Activated CD4-positive, alpha-beta T cell treated with anti-CD3 and anti-CD28 coated beads for 48 hours (primary cell): ENCODE measurements at regions not wholly inside any gene's neighbourhood (a gene's known extent, or its start where the extent isn't known, plus 50 kb on each side); places are given as distances from the start of the nearest gene placed in this dataset.
"Not testable (repeated sequence)": the region's sequence is repeated elsewhere in the genome, so short reads cannot be mapped to it uniquely, and the experiment has no call there.

Source experiments
- DNase-seq: peaks from one replicate; pipeline ENCODE4 v3.0.0-alpha.2; 2020

DNA sequence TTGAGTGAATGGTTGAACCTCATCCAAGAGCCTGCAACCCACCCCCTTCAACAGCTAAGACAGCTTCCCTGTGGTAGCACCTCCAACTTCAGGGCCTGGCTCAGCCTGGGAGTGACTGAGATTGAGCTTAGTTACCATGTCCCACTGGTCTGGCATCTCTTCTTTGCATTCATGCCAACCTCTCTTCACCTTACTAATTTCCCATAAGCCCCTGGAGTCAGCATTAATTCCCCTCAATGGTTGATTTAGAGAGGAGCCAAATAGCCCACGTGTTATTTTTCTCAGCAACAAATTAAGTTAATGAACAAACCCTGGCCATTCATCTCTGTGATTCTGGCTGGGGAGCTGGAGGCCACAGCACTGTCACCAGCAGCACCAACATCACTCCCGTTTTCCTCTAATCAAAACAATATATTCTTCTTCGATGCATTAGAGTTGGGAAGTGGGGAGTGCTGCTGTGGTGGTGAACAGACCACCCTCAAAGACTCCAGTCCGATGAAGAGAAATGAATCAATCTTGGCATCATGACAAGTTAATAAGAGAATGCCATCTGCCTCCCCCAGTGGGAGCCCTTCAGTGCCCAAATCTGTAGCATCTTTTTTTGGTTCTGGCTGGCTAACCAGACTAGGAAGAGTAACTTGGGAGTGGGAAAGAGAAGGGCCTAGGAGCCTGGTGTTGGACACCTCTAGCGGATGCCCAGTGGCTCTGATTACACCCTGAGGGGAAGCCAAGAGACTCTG is 83.2 kb upstream of the ADRA1D start:
- no peak for DNase-seq

DNA sequence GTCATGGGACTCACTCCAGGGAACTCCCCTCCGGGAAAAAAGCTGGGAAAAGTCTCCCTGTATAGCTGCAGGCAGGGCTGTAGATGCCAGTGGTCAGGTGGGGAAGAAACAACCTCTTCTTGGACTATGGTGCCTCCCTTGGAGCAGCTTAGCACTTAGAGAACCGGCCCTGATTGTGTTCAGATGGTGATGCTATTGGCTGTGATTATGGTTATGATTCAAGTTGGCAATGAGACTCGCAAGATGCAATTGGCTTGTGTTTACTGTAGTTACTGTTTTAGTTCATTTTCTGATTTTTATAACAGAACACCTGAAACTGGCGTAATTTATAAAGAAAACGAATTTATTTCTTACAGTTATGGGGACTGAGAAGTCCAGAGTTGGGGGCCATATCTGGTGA is 80.9 kb upstream of the ADRA1D start:
- DNase-seq: no peak

DNA sequence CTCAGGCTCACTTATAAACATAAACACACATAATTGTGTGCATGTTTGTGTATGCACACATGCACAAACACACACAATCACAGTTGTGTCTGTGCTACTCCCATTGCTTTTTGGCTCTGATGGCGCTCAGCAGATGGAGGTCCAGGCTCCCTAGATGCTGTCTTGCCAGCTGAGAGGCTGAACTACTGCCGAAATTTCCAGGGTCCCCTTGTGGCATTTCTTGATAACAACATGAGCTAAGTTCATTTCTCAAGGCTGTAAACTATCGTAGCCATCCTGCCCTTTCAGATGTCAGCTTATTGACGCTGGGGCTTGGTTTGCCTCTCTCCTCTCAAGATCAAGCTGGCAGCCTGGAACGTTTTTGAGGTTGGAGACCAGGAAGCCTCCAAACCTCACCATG is 80.1 kb upstream of the ADRA1D start:
- no peak for DNase-seq

GRCh38 chr20:4328541-4328940 is 79.5 kb upstream of the ADRA1D start:
- DNase-seq: no peak

DNA sequence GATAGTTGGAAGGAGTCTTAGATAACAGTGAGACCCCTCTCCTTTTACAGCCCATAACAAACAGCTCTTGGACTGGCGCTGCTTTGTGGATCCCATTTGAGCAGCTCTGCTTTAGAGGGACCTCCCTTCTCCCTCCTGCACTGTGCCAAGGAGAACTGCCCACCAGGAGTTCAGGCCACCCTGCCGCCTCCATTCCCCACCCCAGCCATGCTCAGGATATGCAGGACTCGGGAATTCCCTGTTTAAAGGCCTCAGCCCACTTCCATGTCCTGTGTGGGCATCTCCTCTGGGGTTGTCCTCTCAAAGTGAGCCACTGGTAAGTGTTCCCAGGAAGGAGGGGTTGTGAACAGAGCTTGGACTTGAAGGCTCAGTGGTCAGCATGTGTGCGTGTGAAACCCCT is 78.9 kb upstream of the ADRA1D start:
- no peak for DNase-seq

DNA sequence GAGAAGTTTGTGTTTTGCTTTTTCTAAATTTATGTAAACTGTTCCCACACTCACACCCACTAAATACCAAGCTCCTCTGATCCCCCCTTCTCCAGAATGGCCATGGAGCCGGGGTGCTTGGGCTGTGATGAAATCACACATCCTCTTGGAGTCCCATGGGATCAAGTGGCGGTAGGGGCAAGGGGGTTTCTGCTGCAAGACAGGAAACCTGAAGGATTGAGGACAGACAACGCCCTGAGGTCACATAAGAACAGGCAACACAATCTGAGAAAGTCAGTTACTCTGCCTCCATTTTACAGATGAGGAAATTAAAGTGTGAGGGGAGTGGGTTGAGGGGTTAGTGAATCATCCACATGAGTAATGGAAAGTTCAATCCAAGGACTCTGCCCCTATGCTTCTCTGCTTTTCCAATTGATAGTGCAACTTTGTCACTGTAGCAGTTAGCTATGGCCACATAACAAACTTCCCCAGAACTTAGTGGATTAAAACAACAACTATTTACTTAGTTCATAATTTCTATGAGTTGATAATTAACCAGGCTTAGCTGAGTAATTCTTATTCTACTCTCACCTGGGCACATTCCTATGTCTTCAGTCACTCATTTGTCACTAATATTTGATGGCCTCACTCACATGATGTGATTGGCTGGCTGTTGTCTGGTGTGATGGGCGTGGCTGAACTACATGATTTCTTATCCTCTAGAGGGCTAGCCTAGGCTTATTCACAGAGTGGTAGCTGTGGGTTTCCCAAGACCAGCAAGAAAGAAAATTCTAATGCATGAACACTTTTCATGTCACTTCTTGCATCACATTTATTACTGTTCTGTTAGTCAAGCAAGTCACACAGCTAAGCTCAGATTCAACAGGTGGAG is 77.3 kb upstream of the ADRA1D start:
- no peak for DNase-seq

- DNase-seq: no peak
These were observed 76.6 kb upstream of the ADRA1D start for GRCh38 chr20:4325548-4326187.

DNA sequence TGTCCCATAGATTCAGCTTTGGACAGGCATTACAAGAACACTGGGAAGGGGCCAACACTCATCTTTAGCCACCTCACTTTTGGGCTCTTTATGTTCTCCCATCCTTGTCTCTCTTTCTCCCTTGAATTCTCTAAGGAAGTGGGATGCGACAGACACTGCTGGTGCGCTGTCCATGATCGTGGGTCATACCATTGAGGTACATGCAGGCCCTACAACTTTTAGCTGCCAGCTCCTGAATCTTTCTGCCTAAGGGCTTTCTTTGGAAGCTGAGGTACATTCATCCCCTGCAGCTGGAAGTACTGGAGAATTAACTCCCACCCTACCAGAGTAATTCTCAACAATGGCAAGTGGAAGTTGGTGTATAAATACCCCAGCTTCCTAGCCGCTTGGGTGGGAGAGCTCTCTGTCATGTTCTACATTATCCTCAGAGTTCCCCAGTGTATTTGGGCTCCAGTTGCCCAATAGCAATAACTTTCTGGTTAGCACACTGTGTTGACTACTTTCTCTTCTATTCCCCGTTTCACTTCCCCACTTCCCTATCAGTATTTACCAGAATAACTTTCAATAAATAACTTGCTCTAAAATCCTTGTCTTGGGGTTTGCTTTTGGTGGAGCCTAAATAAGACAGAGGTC is 75.6 kb upstream of the ADRA1D start:
- DNase-seq: no peak

DNA sequence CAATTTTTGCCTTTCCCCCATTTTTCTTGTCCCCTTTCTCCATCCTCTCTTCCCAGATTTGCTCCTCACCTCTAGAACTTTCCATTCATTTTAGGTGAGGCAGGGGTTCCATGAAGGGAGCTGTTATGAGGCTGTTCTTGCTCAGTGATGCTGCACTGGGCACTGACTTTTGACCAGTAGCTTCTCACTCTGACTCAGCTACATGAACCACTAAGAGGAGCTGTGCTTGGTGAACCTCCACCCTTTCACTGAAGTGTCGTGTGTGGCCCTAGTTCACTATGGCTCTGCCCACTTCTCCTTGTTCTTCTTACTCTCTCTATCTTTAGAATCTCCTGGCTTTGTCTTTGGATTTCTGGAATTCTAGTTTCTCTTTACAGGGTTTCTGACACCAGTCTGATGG is 73.4 kb upstream of the ADRA1D start:
- DNase-seq: no peak

DNA sequence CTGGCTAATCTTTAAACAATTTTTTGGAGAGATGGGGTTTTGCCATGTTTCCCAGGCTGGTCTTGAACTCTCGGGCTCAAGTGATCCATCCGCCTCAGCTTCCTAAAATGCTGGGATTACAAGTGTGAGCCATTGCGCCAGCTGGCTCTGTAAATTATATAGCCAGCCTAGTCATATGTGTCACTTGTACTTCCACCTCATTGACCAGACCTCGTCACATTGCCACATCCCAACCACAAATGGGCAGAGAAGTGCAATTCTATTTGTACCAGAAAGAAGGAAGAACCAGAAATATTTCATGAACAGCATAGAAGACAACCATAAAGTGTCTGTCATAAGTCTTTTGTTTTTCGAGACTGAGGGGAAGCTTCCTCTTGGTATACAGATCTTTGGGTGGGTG is 71.2 kb upstream of the ADRA1D start:
- no peak for DNase-seq

- no peak for DNase-seq
These were observed 69.8 kb upstream of the ADRA1D start for GRCh38 chr20:4318891-4319290.

GRCh38 chr20:4310616-4311015 is 61.5 kb upstream of the ADRA1D start:
- DNase-seq: not testable (repeated sequence)

GRCh38 chr20:4306206-4306605 is 57.1 kb upstream of the ADRA1D start:
- DNase-seq: no peak

DNA sequence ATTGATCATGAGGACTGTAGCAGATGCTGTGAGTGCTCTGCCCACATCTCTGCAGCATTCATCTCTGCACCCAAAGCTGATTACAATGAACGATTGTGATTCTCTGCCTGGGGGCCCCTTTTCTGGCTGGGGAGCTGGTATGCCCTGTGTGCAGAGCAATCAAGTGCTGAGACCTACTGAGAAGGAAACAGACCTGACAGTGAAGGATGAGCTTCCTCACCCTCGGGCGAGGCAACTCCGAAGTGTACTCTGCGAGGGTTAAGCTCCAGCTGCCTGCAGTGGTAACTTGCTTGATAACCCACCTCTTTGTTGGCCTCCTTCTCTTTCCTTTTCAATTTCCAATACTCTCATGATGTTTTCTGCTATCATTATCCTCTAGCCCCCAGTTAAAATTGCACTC is 56.0 kb upstream of the ADRA1D start:
- DNase-seq: no peak

GRCh38 chr20:4304601-4305000 is 55.5 kb upstream of the ADRA1D start:
- no peak for DNase-seq

DNA sequence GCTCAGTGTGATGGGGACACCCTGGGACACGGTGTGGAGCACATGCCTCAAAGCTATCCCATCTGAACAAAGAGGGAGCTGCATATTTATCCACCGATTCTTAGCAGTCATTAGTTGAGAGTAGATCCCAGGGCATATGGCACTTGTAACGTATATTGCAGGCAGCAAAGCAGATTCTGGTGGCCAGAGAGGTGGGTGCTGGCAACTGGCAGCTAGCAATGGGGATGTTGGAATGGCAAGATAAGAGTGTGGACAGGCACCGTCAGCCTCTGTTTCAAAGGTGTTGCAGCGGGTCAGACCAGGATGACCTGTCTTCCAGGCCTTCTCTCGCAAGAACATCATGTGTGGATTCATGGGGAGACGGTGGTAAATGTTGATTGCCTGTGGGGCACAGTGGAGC is 54.0 kb upstream of the ADRA1D start:
- no peak for DNase-seq

GRCh38 chr20:4300921-4301320 is 51.8 kb upstream of the ADRA1D start:
- DNase-seq: no peak

GRCh38 chr20:4300401-4300800 is 51.3 kb upstream of the ADRA1D start:
- no peak for DNase-seq

DNA sequence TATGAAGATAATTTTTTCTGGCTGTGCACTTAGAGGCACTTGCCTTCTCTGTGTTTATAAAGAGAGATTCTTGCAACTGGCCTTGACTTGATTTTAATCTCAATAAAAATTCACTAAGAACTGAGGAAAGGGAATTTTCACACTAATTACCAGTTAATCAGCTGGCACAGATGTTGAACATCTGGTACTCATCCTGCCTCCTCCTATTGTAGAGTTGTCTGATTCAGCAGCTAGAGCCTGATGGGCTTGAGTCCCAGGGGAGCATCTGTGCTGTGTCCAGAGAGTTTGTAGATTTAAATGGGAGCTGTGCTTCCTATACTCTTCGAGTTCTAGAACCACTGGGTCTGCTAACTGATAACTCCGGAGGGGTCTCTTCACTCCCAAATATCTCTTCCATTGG is 50.7 kb upstream of the ADRA1D start:
- no peak for DNase-seq

DNA sequence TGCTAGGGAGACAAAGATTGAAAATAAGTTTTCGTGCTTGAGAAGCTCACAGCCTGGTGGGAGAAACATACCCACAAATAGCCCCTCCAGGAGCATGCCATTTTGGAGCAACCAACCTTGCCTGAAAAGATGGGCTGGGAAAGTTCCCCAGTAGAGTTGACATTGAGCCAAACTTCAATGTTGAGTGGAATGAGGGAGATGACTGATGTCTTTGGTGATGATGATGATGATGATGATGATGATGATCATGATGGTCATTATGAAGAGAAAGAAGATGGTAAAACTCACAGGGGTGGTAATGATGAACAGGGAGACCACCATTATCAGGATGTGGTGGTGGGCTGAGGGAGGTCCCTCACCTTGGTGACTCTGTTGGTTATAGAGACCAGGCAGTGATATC is 50.1 kb upstream of the ADRA1D start:
- no peak for DNase-seq
